ENCODE measurements at regions not wholly inside any gene's neighbourhood (a gene's known extent, or its start where the extent isn't known, plus 50 kb on each side); places are given as distances from the start of the nearest gene placed in this dataset.
A peak's percentile ranks its signal among the peaks of the same experiment; 100 is the strongest.

GRCh38 chr1:82478916-82479315 lies 678.2 kb downstream of the ADGRL2 start:
- no peak for DNase-seq

- peak; percentile 10 for DNase-seq
These were observed 671.9 kb downstream of the ADGRL2 start for GRCh38 chr1:82472489-82473131.

- DNase-seq = no peak
These were observed 666.2 kb downstream of the ADGRL2 start for GRCh38 chr1:82466891-82467290.

GRCh38 chr1:82466416-82466815 lies 665.7 kb downstream of the ADGRL2 start:
- no peak for DNase-seq

- DNase-seq = no peak
These were observed 664.3 kb downstream of the ADGRL2 start for GRCh38 chr1:82465024-82465423.

GRCh38 chr1:82464362-82465001 lies 663.7 kb downstream of the ADGRL2 start:
- DNase-seq = peak; percentile 72

GRCh38 chr1:82463951-82464350 lies 663.2 kb downstream of the ADGRL2 start:
- peak; percentile 65 for DNase-seq

- no peak for DNase-seq
These were observed 661.6 kb downstream of the ADGRL2 start for GRCh38 chr1:82462366-82462765.

GRCh38 chr1:82455342-82455741 lies 654.6 kb downstream of the ADGRL2 start:
- no peak for DNase-seq

GRCh38 chr1:82454431-82454830 lies 653.7 kb downstream of the ADGRL2 start:
- DNase-seq = no peak

GRCh38 chr1:82453511-82454185 lies 652.9 kb downstream of the ADGRL2 start:
- DNase-seq = no peak

GRCh38 chr1:82452096-82452495 lies 651.4 kb downstream of the ADGRL2 start:
- no peak for DNase-seq

GRCh38 chr1:82451191-82451590 lies 650.5 kb downstream of the ADGRL2 start:
- no peak for DNase-seq

GRCh38 chr1:82449506-82450057 lies 648.8 kb downstream of the ADGRL2 start:
- DNase-seq = no peak

GRCh38 chr1:82446955-82447354 lies 646.2 kb downstream of the ADGRL2 start:
- no peak for DNase-seq

GRCh38 chr1:82446236-82446635 lies 645.5 kb downstream of the ADGRL2 start:
- DNase-seq = no peak

- DNase-seq = no peak
These were observed 645.1 kb downstream of the ADGRL2 start for GRCh38 chr1:82445827-82446226.

- DNase-seq = no peak
These were observed 644.4 kb downstream of the ADGRL2 start for GRCh38 chr1:82445132-82445531.

GRCh38 chr1:82441402-82441801 lies 640.7 kb downstream of the ADGRL2 start:
- no peak for DNase-seq

- DNase-seq = no peak
These were observed 622.6 kb downstream of the ADGRL2 start for GRCh38 chr1:82423174-82423815.

GRCh38 chr1:82421782-82422181 lies 621.0 kb downstream of the ADGRL2 start:
- DNase-seq = no peak

GRCh38 chr1:82420584-82420983 lies 619.9 kb downstream of the ADGRL2 start:
- no peak for DNase-seq

- DNase-seq = no peak
These were observed 610.9 kb downstream of the ADGRL2 start for GRCh38 chr1:82411605-82412004.
